Central memory CD8-positive, alpha-beta T cell (primary cell): ENCODE measurements at regions not wholly inside any gene's neighbourhood (a gene's known extent, or its start where the extent isn't known, plus 50 kb on each side); places are given as distances from the start of the nearest gene placed in this dataset.

Source experiments
- ATAC-seq: fragments of 150-1000 bp; cut with Tn5 transposase; replicated peaks from 2 replicates; pipeline ENCODE4 v1.10.0; 2022; ENCODE audit warnings: mild to moderate bottlenecking, moderate FRiP score, moderate number of reproducible peaks; ENCODE audit not compliant: poor library complexity, severe bottlenecking; ENCODE audit errors: extremely low read depth
- DNase-seq, 2 donors: peaks; one replicate each; pipeline ENCODE4 v3.0.0; 2021; ENCODE audit warnings: low spot score in 2 of 2
- H3K27ac Mint-ChIP-seq: one replicate; pipeline ENCODE4 v1.8.0; 2022; ENCODE audit warnings: low read depth, mild to moderate bottlenecking, moderate library complexity, mixed read lengths
- H3K27me3 Mint-ChIP-seq: one replicate; pipeline ENCODE4 v1.8.0; 2022; ENCODE audit warnings: mixed read lengths
- H3K36me3 Mint-ChIP-seq: one replicate; pipeline ENCODE4 v1.8.0; 2022; ENCODE audit warnings: mild to moderate bottlenecking, moderate library complexity, mixed read lengths; ENCODE audit not compliant: insufficient read depth
- H3K4me1 Mint-ChIP-seq: one replicate; pipeline ENCODE4 v1.8.0; 2022; ENCODE audit warnings: mixed read lengths
- H3K4me3 Mint-ChIP-seq: one replicate; pipeline ENCODE4 v1.8.0; 2022; ENCODE audit warnings: mild to moderate bottlenecking, moderate library complexity, mixed read lengths
- H3K9me3 Mint-ChIP-seq: one replicate; pipeline ENCODE4 v1.8.0; 2022; ENCODE audit warnings: mixed read lengths

- no peak overlapping the region for H3K27ac Mint-ChIP-seq
- no peaks in the 10 kb centered on the region for H3K9me3 Mint-ChIP-seq
- no peak overlapping the region for H3K4me3 Mint-ChIP-seq
- H3K27me3 Mint-ChIP-seq = no peaks in the 10 kb centered on the region
- H3K36me3 Mint-ChIP-seq = no peaks in the 10 kb centered on the region
- no peaks in the 10 kb centered on the region for H3K4me1 Mint-ChIP-seq
- DNase-seq (no peak), ATAC-seq (no peak)
Observed at GRCh38 chr21:16422702-16423101, 692.9 kb downstream of the USP25 start.

- DNase-seq (no peak), ATAC-seq (no peak)
- Mint-ChIP-seq H3K4me1 (no peaks in the 10 kb centered on the region), H3K27me3 (no peaks in the 10 kb centered on the region), H3K36me3 (no peaks in the 10 kb centered on the region), H3K9me3 (no peaks in the 10 kb centered on the region), H3K4me3 (no peak overlapping the region), H3K27ac (no peak overlapping the region)
Observed at GRCh38 chr21:16423921-16424320, 694.1 kb downstream of the USP25 start.

GRCh38 chr21:16424331-16424751, 694.6 kb downstream of the USP25 start:
- ATAC-seq = no peak
- Mint-ChIP-seq H3K4me3 (no peak overlapping the region), H3K36me3 (no peaks in the 10 kb centered on the region), H3K27me3 (no peaks in the 10 kb centered on the region), H3K4me1 (no peaks in the 10 kb centered on the region), H3K27ac (no peak overlapping the region), H3K9me3 (no peaks in the 10 kb centered on the region)
- DNase-seq = no peak

- no peaks in the 10 kb centered on the region for H3K4me1 Mint-ChIP-seq
- H3K4me3 Mint-ChIP-seq = no peak overlapping the region
- no peak for ATAC-seq
- H3K9me3 Mint-ChIP-seq = no peaks in the 10 kb centered on the region
- H3K27me3 Mint-ChIP-seq = no peaks in the 10 kb centered on the region
- H3K36me3 Mint-ChIP-seq = no peaks in the 10 kb centered on the region
- no peak for DNase-seq
- H3K27ac Mint-ChIP-seq = no peak overlapping the region
Observed at GRCh38 chr21:16425376-16425775, 695.6 kb downstream of the USP25 start.

GRCh38 chr21:16426936-16427335, 697.2 kb downstream of the USP25 start:
- H3K36me3 Mint-ChIP-seq = no peaks in the 10 kb centered on the region
- no peaks in the 10 kb centered on the region for H3K27me3 Mint-ChIP-seq
- peaks cover 6% of the 10 kb centered on the region for H3K9me3 Mint-ChIP-seq
- H3K27ac Mint-ChIP-seq = no peak overlapping the region
- no peak for ATAC-seq
- DNase-seq = no peak
- H3K4me1 Mint-ChIP-seq = no peaks in the 10 kb centered on the region
- no peak overlapping the region for H3K4me3 Mint-ChIP-seq

GRCh38 chr21:16427587-16428087, 697.9 kb downstream of the USP25 start:
- ATAC-seq = no peak
- no peaks in the 10 kb centered on the region for H3K4me1 Mint-ChIP-seq
- H3K9me3 Mint-ChIP-seq = peaks cover 6% of the 10 kb centered on the region
- H3K4me3 Mint-ChIP-seq = no peak overlapping the region
- H3K27me3 Mint-ChIP-seq = no peaks in the 10 kb centered on the region
- H3K36me3 Mint-ChIP-seq = no peaks in the 10 kb centered on the region
- H3K27ac Mint-ChIP-seq = no peak overlapping the region
- DNase-seq = no peak

GRCh38 chr21:16437586-16437985, 707.8 kb downstream of the USP25 start:
- DNase-seq = no peak
- Mint-ChIP-seq H3K4me3 (no peak overlapping the region), H3K27me3 (no peaks in the 10 kb centered on the region), H3K36me3 (no peaks in the 10 kb centered on the region), H3K9me3 (peaks cover 10% of the 10 kb centered on the region), H3K4me1 (no peaks in the 10 kb centered on the region), H3K27ac (no peak overlapping the region)
- ATAC-seq = no peak

- Mint-ChIP-seq H3K4me1 (no peaks in the 10 kb centered on the region), H3K27me3 (no peaks in the 10 kb centered on the region), H3K4me3 (no peak overlapping the region), H3K36me3 (no peaks in the 10 kb centered on the region), H3K9me3 (peaks cover 11% of the 10 kb centered on the region), H3K27ac (no peak overlapping the region)
- ATAC-seq (no peak), DNase-seq (no peak)
Observed at GRCh38 chr21:16438761-16439160, 709.0 kb downstream of the USP25 start.

- H3K36me3 Mint-ChIP-seq = no peaks in the 10 kb centered on the region
- H3K4me1 Mint-ChIP-seq = no peaks in the 10 kb centered on the region
- ATAC-seq (no peak), DNase-seq (no peak)
- H3K9me3 Mint-ChIP-seq = peaks cover 9% of the 10 kb centered on the region
- H3K27me3 Mint-ChIP-seq = no peaks in the 10 kb centered on the region
- H3K4me3 Mint-ChIP-seq = no peak overlapping the region
- H3K27ac Mint-ChIP-seq = no peak overlapping the region
Observed at GRCh38 chr21:16441789-16442188, 712.0 kb downstream of the USP25 start.

GRCh38 chr21:16454399-16454798, 724.6 kb downstream of the USP25 start:
- Mint-ChIP-seq H3K27me3 (no peaks in the 10 kb centered on the region), H3K4me3 (no peak overlapping the region), H3K9me3 (no peaks in the 10 kb centered on the region), H3K27ac (no peak overlapping the region), H3K36me3 (no peaks in the 10 kb centered on the region), H3K4me1 (no peaks in the 10 kb centered on the region)
- no peak for DNase-seq
- no peak for ATAC-seq

GRCh38 chr21:16455526-16455925, 725.7 kb downstream of the USP25 start:
- Mint-ChIP-seq H3K4me3 (no peak overlapping the region), H3K27me3 (no peaks in the 10 kb centered on the region), H3K27ac (no peak overlapping the region), H3K4me1 (no peaks in the 10 kb centered on the region), H3K36me3 (no peaks in the 10 kb centered on the region), H3K9me3 (no peaks in the 10 kb centered on the region)
- DNase-seq (no peak), ATAC-seq (no peak)

- Mint-ChIP-seq H3K27ac (no peak overlapping the region), H3K9me3 (peaks cover 2% of the 10 kb centered on the region), H3K4me1 (no peaks in the 10 kb centered on the region), H3K27me3 (no peaks in the 10 kb centered on the region), H3K4me3 (no peak overlapping the region), H3K36me3 (no peaks in the 10 kb centered on the region)
- DNase-seq = no peak
- ATAC-seq = no peak
Observed at GRCh38 chr21:16455978-16456377, 726.2 kb downstream of the USP25 start.

GRCh38 chr21:16457498-16457897, 727.7 kb downstream of the USP25 start:
- Mint-ChIP-seq H3K4me3 (no peak overlapping the region), H3K27ac (no peak overlapping the region), H3K4me1 (no peaks in the 10 kb centered on the region), H3K9me3 (peaks cover 5% of the 10 kb centered on the region), H3K36me3 (no peaks in the 10 kb centered on the region), H3K27me3 (no peaks in the 10 kb centered on the region)
- DNase-seq (no peak), ATAC-seq (no peak)

- no peak overlapping the region for H3K27ac Mint-ChIP-seq
- H3K27me3 Mint-ChIP-seq = no peaks in the 10 kb centered on the region
- H3K4me1 Mint-ChIP-seq = no peaks in the 10 kb centered on the region
- peaks cover 11% of the 10 kb centered on the region for H3K9me3 Mint-ChIP-seq
- H3K4me3 Mint-ChIP-seq = no peak overlapping the region
- ATAC-seq = no peak
- H3K36me3 Mint-ChIP-seq = no peaks in the 10 kb centered on the region
- DNase-seq = no peak
Observed at GRCh38 chr21:16460936-16461335, 731.2 kb downstream of the USP25 start.
